Loucy (cell line): ENCODE measurements at regions not wholly inside any gene's neighbourhood (a gene's known extent, or its start where the extent isn't known, plus 50 kb on each side); places are given as distances from the start of the nearest gene placed in this dataset.

ENCODE experiments used
- H2AFZ ChIP-seq: fragments of 200-600 bp; sonication (generic); 2 replicates; pipeline ENCODE4 v1.6.0; 2016; ENCODE audit warnings: antibody characterized with exemption, mild to moderate bottlenecking, low read length, moderate library complexity
- H3F3A ChIP-seq: fragments of 200-600 bp; 2 replicates; pipeline ENCODE4 v1.6.0; 2016; ENCODE audit warnings: antibody characterized with exemption, low read depth, mild to moderate bottlenecking
- H3K27me3 ChIP-seq: fragments of 200-600 bp; sonication (generic); 2 replicates; pipeline ENCODE4 v1.6.1; 2014; ENCODE audit warnings: low read length, mild to moderate bottlenecking; ENCODE audit not compliant: insufficient read depth, poor library complexity, severe bottlenecking
- H3K36me3 ChIP-seq: fragments of 200-600 bp; sonication (generic); 2 replicates; pipeline ENCODE4 v1.6.1; 2016; ENCODE audit warnings: low read length; ENCODE audit not compliant: insufficient read depth
- H3K4me1 ChIP-seq: fragments of 200-600 bp; sonication (generic); 2 replicates; pipeline ENCODE4 v1.5.1; 2014; ENCODE audit warnings: low read length, mild to moderate bottlenecking; ENCODE audit not compliant: insufficient read depth, poor library complexity, severe bottlenecking
- H3K4me2 ChIP-seq: fragments of 200-600 bp; sonication (generic); 2 replicates; pipeline ENCODE4 v1.6.0; 2014; ENCODE audit warnings: antibody characterized with exemption, low read length, low read depth, mild to moderate bottlenecking; ENCODE audit not compliant: poor library complexity, severe bottlenecking
- H3K4me3 ChIP-seq: fragments of 200-600 bp; sonication (generic); 2 replicates; pipeline ENCODE4 v1.5.1; 2014; ENCODE audit warnings: low read length, mild to moderate bottlenecking, mixed read lengths; ENCODE audit not compliant: poor library complexity, severe bottlenecking
- H3K79me2 ChIP-seq: fragments of 200-600 bp; sonication (generic); 2 replicates; pipeline ENCODE4 v1.6.1; 2014; ENCODE audit warnings: low read length; ENCODE audit not compliant: insufficient read depth
- H3K9ac ChIP-seq: fragments of 200-600 bp; sonication (generic); 2 replicates; pipeline ENCODE4 v1.6.0; 2014; ENCODE audit warnings: mild to moderate bottlenecking, low read depth, low read length, moderate library complexity; ENCODE audit not compliant: poor library complexity, severe bottlenecking
- H3K9me2 ChIP-seq: fragments of 200-600 bp; sonication (generic); replicated peaks from 2 replicates; pipeline ENCODE4 v1.6.1; 2016; ENCODE audit warnings: low read depth, low read length, mixed read lengths
- H3K9me3 ChIP-seq: fragments of 200-600 bp; sonication (generic); 2 replicates; pipeline ENCODE4 v1.6.1; 2014; ENCODE audit warnings: mild to moderate bottlenecking, antibody characterized with exemption, low read length, low read depth; ENCODE audit not compliant: insufficient read depth
- H4K20me1 ChIP-seq: fragments of 200-600 bp; sonication (generic); 2 replicates; pipeline ENCODE4 v1.6.0; 2014; ENCODE audit warnings: antibody characterized with exemption, low read length, mild to moderate bottlenecking; ENCODE audit not compliant: insufficient read depth, poor library complexity, severe bottlenecking
- CTCF ChIP-seq: fragments of 200-600 bp; sonication (generic); conservative IDR thresholded peaks from 2 replicates; pipeline ENCODE4 v1.5.1; 2014; ENCODE audit warnings: mild to moderate bottlenecking, antibody characterized with exemption, low read length
- EZH2phosphoT487 ChIP-seq: fragments of 200-600 bp; IDR thresholded peaks from 2 replicates; pipeline ENCODE4 v1.6.1; 2018; ENCODE audit warnings: antibody characterized with exemption, mild to moderate bottlenecking, moderate library complexity, borderline replicate concordance

DNA sequence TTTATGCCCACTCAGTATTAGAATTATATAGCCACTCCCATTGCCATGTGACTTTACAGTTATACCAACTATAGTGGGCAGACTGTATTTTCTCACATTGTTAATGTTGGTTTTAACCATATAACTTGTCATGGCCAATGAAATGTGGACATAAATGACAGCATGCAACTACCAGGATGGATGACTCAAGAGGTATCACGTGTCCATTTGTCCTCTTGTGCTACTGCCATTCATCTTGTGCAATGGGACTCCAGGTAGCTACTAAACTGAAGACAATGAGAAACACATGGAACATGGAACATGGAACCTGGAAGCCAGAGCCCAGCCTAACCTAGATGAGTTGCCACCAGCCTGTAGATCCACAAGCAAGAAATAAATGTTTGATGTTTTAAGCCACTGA is 242.7 kb upstream of the IPO5 start:
- Histone ChIP-seq H4K20me1 (no peaks in the 10 kb centered on the region), H3K4me2 (no peak overlapping the region), H2AFZ (no peak overlapping the region), H3K79me2 (no peaks in the 10 kb centered on the region), H3K36me3 (no peaks in the 10 kb centered on the region), H3K27me3 (no peaks in the 10 kb centered on the region), H3K4me3 (no peak overlapping the region), H3K4me1 (no peaks in the 10 kb centered on the region), H3K9ac (no peak overlapping the region), H3F3A (no peaks in the 10 kb centered on the region), H3K9me3 (no peaks in the 10 kb centered on the region), H3K9me2 (no peaks in the 10 kb centered on the region)
- TF ChIP-seq EZH2phosphoT487 (no peak), CTCF (no peak)

GRCh38 chr13:97712770-97713169 is 240.7 kb upstream of the IPO5 start:
- H3K4me2 ChIP-seq, result no peak overlapping the region

GRCh38 chr13:97715763-97716162 is 237.7 kb upstream of the IPO5 start:
- H3K79me2 ChIP-seq, result no peaks in the 10 kb centered on the region
- no peak overlapping the region for H3K4me2 ChIP-seq
- no peak overlapping the region for H3K4me3 ChIP-seq

More at GRCh38 chr13:97712770-97713169, 240.7 kb upstream of the IPO5 start:
- Histone ChIP-seq H3K9ac (no peak overlapping the region), H3K79me2 (no peaks in the 10 kb centered on the region), H3K27me3 (no peaks in the 10 kb centered on the region), H3F3A (no peaks in the 10 kb centered on the region), H3K4me1 (no peaks in the 10 kb centered on the region), H3K9me3 (no peaks in the 10 kb centered on the region), H3K9me2 (no peaks in the 10 kb centered on the region), H3K4me3 (no peak overlapping the region), H2AFZ (no peak overlapping the region), H3K36me3 (no peaks in the 10 kb centered on the region), H4K20me1 (no peaks in the 10 kb centered on the region)
- no peak for TF ChIP-seq CTCF
- no peak for TF ChIP-seq EZH2phosphoT487

More at GRCh38 chr13:97715763-97716162, 237.7 kb upstream of the IPO5 start:
- no peak overlapping the region for H3K9ac ChIP-seq
- H3K9me3 ChIP-seq, result no peaks in the 10 kb centered on the region
- no peaks in the 10 kb centered on the region for H3K36me3 ChIP-seq
- H3K27me3 ChIP-seq, result no peaks in the 10 kb centered on the region
- H2AFZ ChIP-seq, result no peak overlapping the region
- no peaks in the 10 kb centered on the region for H3K9me2 ChIP-seq
- no peaks in the 10 kb centered on the region for H3K4me1 ChIP-seq
- H4K20me1 ChIP-seq, result no peaks in the 10 kb centered on the region
- H3F3A ChIP-seq, result no peaks in the 10 kb centered on the region
- TF ChIP-seq CTCF (no peak), EZH2phosphoT487 (no peak)
